Endothelial cell of umbilical vein (primary cell): ENCODE measurements at regions not wholly inside any gene's neighbourhood (a gene's known extent, or its start where the extent isn't known, plus 50 kb on each side); places are given as distances from the start of the nearest gene placed in this dataset.
"Not testable (repeated sequence)": the region's sequence is repeated elsewhere in the genome, so short reads cannot be mapped to it uniquely, and the experiment has no call there.

Experiments used
- BruUV-seq: library from RNA; stranded (reverse); fragments of 400-500 nt; replicated peaks from 2 replicates; lab custom pipeline; 2021; lab: Mats Ljungman, UMichigan
- CTCF ChIA-PET: fragments of 300-600, 350-600 bp; sonication (Branson Sonifier 250); formaldehyde crosslinking; loops from one replicate; lab custom pipeline; 2021; ENCODE audit warnings: antibody characterized with exemption, inconsistent platforms; lab: Charles Lee
- POLR2A ChIA-PET: fragments of 300-600, 350-600 bp; sonication (Branson Sonifier 250); formaldehyde crosslinking; loops from one replicate; lab custom pipeline; 2021; ENCODE audit warnings: antibody characterized with exemption, inconsistent platforms; lab: Charles Lee
- DNase-seq: peaks from one replicate; pipeline ENCODE4 v3.0.0-alpha.2; 2011; ENCODE audit warnings: low read depth, low spot score
- FAIRE-seq: peaks from 2 replicates; lab custom pipeline; 2011; peaks lifted over from hg19 to GRCh38; lab: Jason Lieb, UNC
- H2AFZ ChIP-seq: 2 replicates; pipeline ENCODE4 v1.6.0; 2012; ENCODE audit warnings: low read depth, low read length, control low read depth, inconsistent platforms
- H3K27ac ChIP-seq: 2 replicates; pipeline ENCODE4 v1.5.1; 2011; ENCODE audit warnings: low read depth, mild to moderate bottlenecking, control low read depth, low read length, moderate library complexity; ENCODE audit not compliant: insufficient read depth
- H3K27me3 ChIP-seq, 2 experiments: 2 replicates each; pipeline versions ENCODE4 v1.6.0 to v1.6.1; 2011; ENCODE audit warnings: low read length in 2 of 2, mixed read lengths in 1 of 2; ENCODE audit not compliant: control insufficient read depth in 2 of 2, insufficient read depth in 2 of 2
- H3K36me3 ChIP-seq, 2 experiments: 2 replicates in 1 of 2; 3 replicates in 1 of 2; pipeline ENCODE4 v1.5.1; 2011; ENCODE audit warnings: low read length in 2 of 2, mild to moderate bottlenecking in 1 of 2, moderate library complexity in 1 of 2; ENCODE audit not compliant: control insufficient read depth in 2 of 2, insufficient read depth in 2 of 2; ENCODE audit errors: extremely low read depth in 1 of 2
- H3K4me1 ChIP-seq: 3 replicates; pipeline ENCODE4 v1.5.1; 2011; ENCODE audit warnings: mild to moderate bottlenecking, low read length; ENCODE audit not compliant: control insufficient read depth, insufficient read depth; ENCODE audit errors: extremely low read depth
- H3K4me2 ChIP-seq: 2 replicates; pipeline ENCODE4 v1.6.1; 2011; ENCODE audit warnings: low read length, control low read depth, mixed read lengths; ENCODE audit not compliant: insufficient read depth
- H3K4me3 ChIP-seq, 3 experiments: fragments of 200-600 bp in 1 of 3; sonication (generic), shearing (Covaris generic) in 1 of 3; replicated peaks in 1 of 3; 2 replicates each; pipeline ENCODE4 v1.5.1; 2011 to 2016; ENCODE audit warnings: control low read depth in 3 of 3, low read length in 3 of 3, mild to moderate bottlenecking in 2 of 3, inconsistent platforms in 1 of 3, low read depth in 1 of 3, moderate library complexity in 1 of 3; ENCODE audit not compliant: insufficient read depth in 1 of 3
- H3K79me2 ChIP-seq: 2 replicates; pipeline ENCODE4 v1.6.0; 2012; ENCODE audit warnings: low read length, inconsistent platforms; ENCODE audit not compliant: control insufficient read depth, insufficient read depth
- H3K9ac ChIP-seq: replicated peaks from 2 replicates; pipeline ENCODE3; 2011; ENCODE audit warnings: low read length, control low read depth; ENCODE audit not compliant: insufficient read depth; ENCODE audit errors: extremely low read depth
- H3K9me1 ChIP-seq: replicated peaks from 3 replicates; pipeline ENCODE4 v1.6.0; 2011; ENCODE audit warnings: mild to moderate bottlenecking, low read length; ENCODE audit not compliant: control insufficient read depth, insufficient read depth; ENCODE audit errors: extremely low read depth
- H3K9me3 ChIP-seq: replicated peaks from 2 replicates; pipeline ENCODE4 v1.5.1; 2012; ENCODE audit warnings: low read length, inconsistent platforms; ENCODE audit not compliant: control insufficient read depth, insufficient read depth
- H4K20me1 ChIP-seq: replicated peaks from 2 replicates; pipeline ENCODE3; 2011; ENCODE audit warnings: mild to moderate bottlenecking, low read length; ENCODE audit not compliant: control insufficient read depth, insufficient read depth; ENCODE audit errors: extremely low read depth
- CTCF ChIP-seq, 2 donors: IDR thresholded peaks; 1 replicate in 1 of 2; 2 replicates in 1 of 2; pipeline ENCODE4 v1.5.1; 2011; ENCODE audit warnings: low read length in 2 of 2, mild to moderate bottlenecking in 2 of 2, moderate library complexity in 2 of 2, control low read depth in 1 of 2, inconsistent platforms in 1 of 2, low read depth in 1 of 2; ENCODE audit not compliant: insufficient read depth in 1 of 2; ENCODE audit errors: extremely low read depth in 1 of 2
- EZH2 ChIP-seq: IDR thresholded peaks from 2 replicates; pipeline ENCODE4 v1.6.1; 2012; ENCODE audit warnings: borderline replicate concordance, low read depth, mild to moderate bottlenecking, moderate library complexity, low read length, inconsistent platforms; ENCODE audit not compliant: severe bottlenecking
- FOS ChIP-seq: IDR thresholded peaks from 2 replicates; pipeline ENCODE4 v1.6.1; 2011; ENCODE audit warnings: mild to moderate bottlenecking, low read length, moderate library complexity, borderline replicate concordance; ENCODE audit not compliant: insufficient read depth
- GATA2 ChIP-seq: IDR thresholded peaks from 2 replicates; pipeline ENCODE4 v1.7.0; 2011; ENCODE audit warnings: low read depth, mild to moderate bottlenecking, moderate library complexity, mixed read lengths, low read length; ENCODE audit not compliant: insufficient read length, insufficient read depth
- JUN ChIP-seq: IDR thresholded peaks from 2 replicates; pipeline ENCODE4 v1.6.1; 2011; ENCODE audit warnings: borderline replicate concordance, low read depth; ENCODE audit not compliant: insufficient read length, insufficient read depth
- MAX ChIP-seq: IDR thresholded peaks from 2 replicates; pipeline ENCODE4 v1.6.1; 2011; ENCODE audit not compliant: insufficient read depth, insufficient read length
- MYC ChIP-seq: IDR thresholded peaks from one replicate; pipeline ENCODE4 v1.6.1; 2011; ENCODE audit warnings: mild to moderate bottlenecking, low read depth, low read length
- POLR2A ChIP-seq: IDR thresholded peaks from 2 replicates; pipeline ENCODE4 v1.6.1; 2012; ENCODE audit warnings: low read depth, mild to moderate bottlenecking, control low read depth, low read length
- POLR2AphosphoS5 ChIP-seq: IDR thresholded peaks from 2 replicates; pipeline ENCODE4 v1.6.1; 2012; ENCODE audit warnings: low read depth, mild to moderate bottlenecking, control low read depth, low read length, moderate library complexity; ENCODE audit not compliant: insufficient read depth
- dilution Hi-C: fragments of 300-500 bp; cut with MboI; formaldehyde crosslinking; loops from one replicate; pipeline ENCODE4 v1.15.0; 2019; ENCODE audit warnings: low sequenced_read_pairs; ENCODE audit not compliant: extremely low pct_ligation_motif_present
- intact Hi-C: fragments of 100-400 bp; cut with micrococcal nuclease; formaldehyde crosslinking; loops from one replicate; pipeline ENCODE4 v1.10.0; 2022

DNA sequence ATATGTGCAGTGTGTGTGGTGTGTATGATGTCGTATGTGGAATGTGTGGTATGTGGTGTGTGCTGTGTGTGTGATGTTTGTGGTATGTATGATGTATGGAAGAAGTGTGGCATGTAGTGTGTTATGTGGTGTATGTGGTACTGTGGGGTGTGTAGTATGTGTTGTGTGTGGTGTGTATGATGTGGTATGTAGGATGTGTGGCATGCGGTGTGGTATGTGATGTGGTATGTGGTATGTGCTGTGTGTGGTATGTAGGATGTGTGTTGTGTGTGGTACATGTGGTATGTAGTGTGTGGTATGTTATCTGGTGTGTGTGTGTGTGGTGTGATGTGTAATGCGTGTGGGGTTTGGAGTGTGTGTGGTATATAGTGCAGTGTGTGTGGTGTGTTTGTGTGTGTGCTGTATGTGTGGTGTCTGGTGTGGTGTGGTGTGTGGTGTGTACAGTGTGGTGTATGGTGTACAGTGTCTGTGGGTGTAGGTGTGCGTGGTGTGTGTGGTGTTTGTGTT is 129.6 kb downstream of the ATP6V0E2 start:
- Histone ChIP-seq H3K79me2 (no peaks in the 10 kb centered on the region), H3K4me1 (no peaks in the 10 kb centered on the region), H3K27me3 (no peaks in the 10 kb centered on the region), H3K9me1 (no peaks in the 10 kb centered on the region), H3K4me3 (no peak overlapping the region), H3K4me2 (no peak overlapping the region), H3K9ac (no peak overlapping the region), H3K36me3 (no peaks in the 10 kb centered on the region), H3K9me3 (no peaks in the 10 kb centered on the region), H3K27ac (no peak overlapping the region), H2AFZ (no peak overlapping the region), H4K20me1 (no peaks in the 10 kb centered on the region)
- DNase-seq (peak; percentile 1), FAIRE-seq (no peak)
- intact Hi-C loops: no loop called here
- TF ChIP-seq CTCF (IDR thresholded peaks at IDR 0.05; ENCODE audit: extremely low read depth in 1 of 2, insufficient read depth in 1 of 2, low read depth in 1 of 2, low read length in 2 of 2) (no peak), EZH2 (no peak), POLR2A (no peak), MAX (no peak), GATA2 (no peak), FOS (no peak), POLR2AphosphoS5 (no peak), JUN (no peak), MYC (no peak)
- POLR2A ChIA-PET: no interaction called here
- BruUV-seq: no TSS peak
- CTCF ChIA-PET: no interaction called here
- dilution Hi-C loops: no loop called here

DNA sequence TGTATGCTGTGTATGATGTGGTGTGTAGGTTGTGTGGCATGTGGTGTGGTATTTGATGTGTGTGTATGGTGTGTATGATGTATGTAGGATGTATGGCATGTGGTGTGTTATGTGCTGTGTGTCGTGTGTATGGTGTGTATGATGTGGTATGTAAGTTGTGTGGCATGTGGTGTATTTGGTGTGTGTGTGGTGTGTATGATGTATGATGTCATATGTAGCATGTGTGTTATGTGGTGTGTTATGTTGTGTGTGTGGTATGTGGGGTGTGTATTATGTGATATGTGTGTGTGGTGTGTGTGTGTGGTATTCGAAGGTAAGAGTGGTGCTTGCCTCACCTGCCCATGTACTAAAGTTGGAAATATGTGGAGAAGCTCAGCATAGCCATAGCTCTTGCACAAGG is 130.2 kb downstream of the ATP6V0E2 start:
- H3K27ac ChIP-seq, H4K20me1 ChIP-seq, CTCF ChIA-PET, FAIRE-seq, H2AFZ ChIP-seq, H3K4me3 ChIP-seq, POLR2A ChIA-PET, DNase-seq, H3K36me3 ChIP-seq, H3K79me2 ChIP-seq, intact Hi-C loops, H3K9me1 ChIP-seq, H3K4me1 ChIP-seq, H3K9ac ChIP-seq, H3K9me3 ChIP-seq, H3K4me2 ChIP-seq, BruUV-seq, dilution Hi-C loops, H3K27me3 ChIP-seq: not testable (repeated sequence)

DNA sequence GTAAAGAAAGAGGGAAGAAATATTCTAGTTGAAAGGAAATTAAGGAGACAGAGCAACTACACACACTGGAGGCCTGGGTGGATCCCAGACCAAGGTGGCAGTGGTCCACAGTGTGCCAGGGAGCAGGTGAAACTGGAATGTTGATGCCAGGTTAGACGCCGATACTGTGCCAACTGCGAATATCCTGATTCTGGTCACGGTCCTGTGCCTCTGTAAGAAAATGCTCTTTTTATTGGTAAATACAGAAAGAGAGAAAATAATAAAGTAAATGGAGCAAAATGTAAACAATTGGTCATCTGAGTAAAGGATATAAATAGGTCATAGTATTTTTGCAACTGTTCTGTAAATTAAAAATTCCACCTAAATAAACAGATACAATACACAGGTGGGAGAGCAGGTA is 131.1 kb downstream of the ATP6V0E2 start:
- POLR2A ChIA-PET, H3K27ac ChIP-seq, H3K79me2 ChIP-seq, H3K9ac ChIP-seq, H4K20me1 ChIP-seq, H3K27me3 ChIP-seq, H3K4me2 ChIP-seq, H3K36me3 ChIP-seq, FAIRE-seq, intact Hi-C loops, H3K9me3 ChIP-seq, CTCF ChIA-PET, BruUV-seq, H3K9me1 ChIP-seq, H3K4me3 ChIP-seq, dilution Hi-C loops, H2AFZ ChIP-seq, DNase-seq, H3K4me1 ChIP-seq: not testable (repeated sequence)
